ENCODE measurements at regions not wholly inside any gene's neighbourhood (a gene's known extent, or its start where the extent isn't known, plus 50 kb on each side); places are given as distances from the start of the nearest gene placed in this dataset.

- H3K27ac ChIP-seq, result no peak overlapping the region
- TF ChIP-seq CTCF (conservative IDR thresholded peaks at IDR 0.05), result no peak; the same call in 1 of the 2 replicates
These were observed 1472.5 kb upstream of the CDH6 start for GRCh38 chr5:29720954-29721353.

- TF ChIP-seq CTCF (conservative IDR thresholded peaks at IDR 0.05), result no peak
- no peak overlapping the region for H3K27ac ChIP-seq
These were observed 1474.3 kb upstream of the CDH6 start for GRCh38 chr5:29719171-29719570.

- no peak for TF ChIP-seq CTCF (conservative IDR thresholded peaks at IDR 0.05)
- no peak overlapping the region for H3K27ac ChIP-seq
These were observed 1478.3 kb upstream of the CDH6 start for GRCh38 chr5:29715167-29715566.

DNA sequence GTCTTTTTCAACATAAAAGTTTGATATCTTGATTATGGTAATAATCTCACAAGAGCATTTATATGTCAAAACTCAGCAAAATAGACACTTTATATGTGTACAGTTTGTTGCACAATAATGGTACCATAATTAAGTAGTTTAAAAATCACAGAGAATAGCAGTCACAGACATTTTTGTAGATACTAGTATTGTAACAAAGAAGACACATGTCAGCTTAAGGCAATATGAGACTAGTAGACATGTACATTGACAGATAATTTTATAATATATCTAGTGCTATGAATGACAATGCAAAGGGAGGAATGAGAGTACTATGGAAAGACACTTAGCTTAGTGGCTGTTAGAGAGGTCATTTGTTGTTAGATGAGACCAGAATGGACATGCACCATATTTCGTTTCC lies 1490.6 kb upstream of the CDH6 start:
- TF ChIP-seq CTCF (conservative IDR thresholded peaks at IDR 0.05), result no peak
- no peak overlapping the region for H3K27ac ChIP-seq

DNA sequence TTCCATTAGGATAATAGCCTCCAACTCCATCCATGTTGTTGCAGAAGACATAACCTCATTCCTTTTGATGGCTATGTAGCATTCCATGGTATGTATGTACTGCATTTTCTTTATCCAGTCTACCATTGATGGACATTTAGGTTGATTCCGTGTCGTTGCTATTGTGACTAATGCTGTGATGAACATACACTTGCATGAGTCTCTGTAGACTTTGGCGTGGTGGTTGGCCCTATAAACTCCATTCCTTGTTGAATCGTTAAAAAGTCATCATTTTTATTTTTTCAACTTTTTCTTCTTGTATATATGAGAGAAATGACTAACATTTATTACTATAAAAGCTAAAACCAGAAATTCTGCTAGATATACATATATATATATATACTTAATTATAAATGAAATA lies 1491.9 kb upstream of the CDH6 start:
- H3K27ac ChIP-seq, result no peak overlapping the region
- no peak for TF ChIP-seq CTCF (conservative IDR thresholded peaks at IDR 0.05)

- H3K27ac ChIP-seq, result peak overlapping the region; percentile 49
- TF ChIP-seq CTCF (conservative IDR thresholded peaks at IDR 0.05), result peak; percentile 58
These were observed 1495.6 kb upstream of the CDH6 start for GRCh38 chr5:29697785-29698414.

DNA sequence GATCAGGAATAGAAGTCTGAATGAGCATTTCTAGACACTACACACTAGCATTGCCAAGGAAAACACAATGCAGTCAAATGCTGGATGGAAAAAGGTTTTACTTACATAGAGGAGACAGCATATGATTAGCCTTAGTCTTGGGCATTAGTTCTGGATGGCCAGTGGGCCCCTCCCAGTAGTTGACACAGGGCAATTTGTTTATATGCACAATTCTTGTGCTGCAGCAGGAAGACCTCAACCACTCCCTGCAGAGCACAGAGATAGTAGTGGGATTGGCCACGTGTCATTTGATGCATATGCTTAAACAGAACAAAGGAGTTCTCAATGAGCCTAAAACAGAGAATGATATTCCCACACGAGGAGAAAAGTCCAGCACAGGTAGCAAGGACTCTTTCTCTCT lies 1496.2 kb upstream of the CDH6 start:
- TF ChIP-seq CTCF (conservative IDR thresholded peaks at IDR 0.05), result no peak

More for the DNA sequence above, 1496.2 kb upstream of the CDH6 start:
- H3K27ac ChIP-seq, result peak overlapping the region; percentile 49

All from VCaP (cell line).